GM10266 (cell line): ENCODE measurements at regions not wholly inside any gene's neighbourhood (a gene's known extent, or its start where the extent isn't known, plus 50 kb on each side); places are given as distances from the start of the nearest gene placed in this dataset.

Source experiments
- DNase-seq: peaks from one replicate; pipeline ENCODE4 v3.0.0; 2012; ENCODE audit errors: extremely low spot score
- CTCF ChIP-seq: IDR thresholded peaks from 2 replicates; pipeline ENCODE4 v1.5.1; 2012; ENCODE audit warnings: mild to moderate bottlenecking, low read depth; ENCODE audit not compliant: control insufficient read depth, insufficient read depth; ENCODE audit errors: missing control alignments

GRCh38 chr2:2692599-2693389 is 361.7 kb upstream of the MYT1L start:
- no peak for DNase-seq
- no peak for TF ChIP-seq CTCF

GRCh38 chr2:2691419-2691818 is 360.3 kb upstream of the MYT1L start:
- TF ChIP-seq CTCF: no peak
- DNase-seq: no peak

- no peak for TF ChIP-seq CTCF
- no peak for DNase-seq
Measured at GRCh38 chr2:2690985-2691384, 359.9 kb upstream of the MYT1L start.

- no peak for DNase-seq
- no peak for TF ChIP-seq CTCF
Measured at GRCh38 chr2:2689306-2689705, 358.2 kb upstream of the MYT1L start.

- TF ChIP-seq CTCF: no peak
Measured at GRCh38 chr2:2688254-2688653, 357.2 kb upstream of the MYT1L start.

GRCh38 chr2:2687745-2688144 is 356.7 kb upstream of the MYT1L start:
- no peak for TF ChIP-seq CTCF
- no peak for DNase-seq

More at GRCh38 chr2:2688254-2688653, 357.2 kb upstream of the MYT1L start:
- no peak for DNase-seq

- DNase-seq: no peak
Measured at GRCh38 chr2:2686222-2686621, 355.1 kb upstream of the MYT1L start.

More at GRCh38 chr2:2686222-2686621, 355.1 kb upstream of the MYT1L start:
- no peak for TF ChIP-seq CTCF
